ENCODE measurements at regions not wholly inside any gene's neighbourhood (a gene's known extent, or its start where the extent isn't known, plus 50 kb on each side); places are given as distances from the start of the nearest gene placed in this dataset.
"Not testable (repeated sequence)": the region's sequence is repeated elsewhere in the genome, so short reads cannot be mapped to it uniquely, and the experiment has no call there.

- TF ChIP-seq, protein P1, sequence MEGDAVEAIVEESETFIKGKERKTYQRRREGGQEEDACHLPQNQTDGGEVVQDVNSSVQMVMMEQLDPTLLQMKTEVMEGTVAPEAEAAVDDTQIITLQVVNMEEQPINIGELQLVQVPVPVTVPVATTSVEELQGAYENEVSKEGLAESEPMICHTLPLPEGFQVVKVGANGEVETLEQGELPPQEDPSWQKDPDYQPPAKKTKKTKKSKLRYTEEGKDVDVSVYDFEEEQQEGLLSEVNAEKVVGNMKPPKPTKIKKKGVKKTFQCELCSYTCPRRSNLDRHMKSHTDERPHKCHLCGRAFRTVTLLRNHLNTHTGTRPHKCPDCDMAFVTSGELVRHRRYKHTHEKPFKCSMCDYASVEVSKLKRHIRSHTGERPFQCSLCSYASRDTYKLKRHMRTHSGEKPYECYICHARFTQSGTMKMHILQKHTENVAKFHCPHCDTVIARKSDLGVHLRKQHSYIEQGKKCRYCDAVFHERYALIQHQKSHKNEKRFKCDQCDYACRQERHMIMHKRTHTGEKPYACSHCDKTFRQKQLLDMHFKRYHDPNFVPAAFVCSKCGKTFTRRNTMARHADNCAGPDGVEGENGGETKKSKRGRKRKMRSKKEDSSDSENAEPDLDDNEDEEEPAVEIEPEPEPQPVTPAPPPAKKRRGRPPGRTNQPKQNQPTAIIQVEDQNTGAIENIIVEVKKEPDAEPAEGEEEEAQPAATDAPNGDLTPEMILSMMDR (IDR thresholded peaks at IDR 0.05; ENCODE audit: low read depth, low read length), result not testable (repeated sequence)
- not testable (repeated sequence) for TF ChIP-seq POLR2A (IDR thresholded peaks at IDR 0.05; ENCODE audit: extremely low read depth, insufficient read length); MAX (IDR thresholded peaks at IDR 0.05; ENCODE audit: low read depth, low read length)
These were observed 211.0 kb downstream of the SH3BGRL start for GRCh38 chrX:81412857-81413256.
